ENCODE measurements at regions not wholly inside any gene's neighbourhood (a gene's known extent, or its start where the extent isn't known, plus 50 kb on each side); places are given as distances from the start of the nearest gene placed in this dataset.

DNA sequence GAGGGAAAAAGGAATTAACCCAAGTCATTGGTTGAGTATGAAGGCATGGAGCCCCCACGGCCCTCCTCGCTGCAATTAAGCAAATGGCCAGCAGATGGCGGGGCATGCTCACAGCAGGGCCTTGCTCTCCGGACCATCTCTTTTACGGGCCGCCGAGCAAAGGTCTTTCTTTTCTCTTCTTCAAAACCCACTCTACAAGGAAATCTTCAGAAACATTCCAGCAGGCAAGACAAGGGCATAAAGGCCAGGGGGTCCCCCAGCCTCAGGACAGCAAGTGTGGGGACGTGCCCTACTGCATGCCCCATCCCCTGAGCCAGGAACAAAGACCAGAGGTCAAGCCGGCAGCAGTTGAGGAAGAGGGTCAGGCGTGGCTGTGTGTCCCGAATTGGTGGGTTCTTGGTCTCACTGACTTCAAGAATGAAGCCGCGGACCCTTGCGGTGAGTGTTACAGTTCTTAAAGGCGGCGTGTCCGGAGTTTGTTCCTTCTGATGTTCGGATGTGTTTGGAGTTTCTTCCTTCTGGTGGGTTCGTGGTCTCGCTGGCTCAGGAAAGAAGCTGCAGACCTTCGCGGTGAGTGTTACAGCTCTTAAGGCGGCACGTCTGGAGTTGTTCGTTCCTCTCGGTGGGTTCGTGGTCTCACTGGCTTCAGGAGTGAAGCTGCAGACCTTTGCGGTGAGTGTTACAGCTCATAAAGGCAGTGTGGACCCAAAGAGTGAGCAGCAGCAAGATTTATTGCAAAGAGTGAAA, 59.6 kb upstream of the TOP1 start (continued):
- TF ChIP-seq, protein P1, sequence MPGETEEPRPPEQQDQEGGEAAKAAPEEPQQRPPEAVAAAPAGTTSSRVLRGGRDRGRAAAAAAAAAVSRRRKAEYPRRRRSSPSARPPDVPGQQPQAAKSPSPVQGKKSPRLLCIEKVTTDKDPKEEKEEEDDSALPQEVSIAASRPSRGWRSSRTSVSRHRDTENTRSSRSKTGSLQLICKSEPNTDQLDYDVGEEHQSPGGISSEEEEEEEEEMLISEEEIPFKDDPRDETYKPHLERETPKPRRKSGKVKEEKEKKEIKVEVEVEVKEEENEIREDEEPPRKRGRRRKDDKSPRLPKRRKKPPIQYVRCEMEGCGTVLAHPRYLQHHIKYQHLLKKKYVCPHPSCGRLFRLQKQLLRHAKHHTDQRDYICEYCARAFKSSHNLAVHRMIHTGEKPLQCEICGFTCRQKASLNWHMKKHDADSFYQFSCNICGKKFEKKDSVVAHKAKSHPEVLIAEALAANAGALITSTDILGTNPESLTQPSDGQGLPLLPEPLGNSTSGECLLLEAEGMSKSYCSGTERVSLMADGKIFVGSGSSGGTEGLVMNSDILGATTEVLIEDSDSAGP (CRISPR knock-in tag; IDR thresholded peaks at IDR 0.05; ENCODE audit: borderline replicate concordance): peak; percentile 75
- TF ChIP-seq, protein P2, sequence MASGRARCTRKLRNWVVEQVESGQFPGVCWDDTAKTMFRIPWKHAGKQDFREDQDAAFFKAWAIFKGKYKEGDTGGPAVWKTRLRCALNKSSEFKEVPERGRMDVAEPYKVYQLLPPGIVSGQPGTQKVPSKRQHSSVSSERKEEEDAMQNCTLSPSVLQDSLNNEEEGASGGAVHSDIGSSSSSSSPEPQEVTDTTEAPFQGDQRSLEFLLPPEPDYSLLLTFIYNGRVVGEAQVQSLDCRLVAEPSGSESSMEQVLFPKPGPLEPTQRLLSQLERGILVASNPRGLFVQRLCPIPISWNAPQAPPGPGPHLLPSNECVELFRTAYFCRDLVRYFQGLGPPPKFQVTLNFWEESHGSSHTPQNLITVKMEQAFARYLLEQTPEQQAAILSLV (CRISPR knock-in tag; IDR thresholded peaks at IDR 0.05; ENCODE audit: borderline replicate concordance): peak; percentile 76; the same call in 1 of the 2 replicates
- TF ChIP-seq, protein P3, sequence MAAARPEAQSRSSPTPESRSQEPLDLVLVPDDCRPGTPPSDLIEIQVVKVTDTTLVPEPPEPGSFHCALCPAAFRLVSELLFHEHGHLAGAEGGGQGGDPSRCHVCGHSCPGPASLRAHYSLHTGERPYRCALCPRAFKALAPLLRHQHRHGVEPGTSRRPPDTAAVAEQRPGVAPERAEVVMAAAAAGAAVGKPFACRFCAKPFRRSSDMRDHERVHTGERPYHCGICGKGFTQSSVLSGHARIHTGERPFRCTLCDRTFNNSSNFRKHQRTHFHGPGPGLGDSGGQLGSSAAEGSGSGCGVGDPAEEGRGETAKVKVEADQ (CRISPR knock-in tag; IDR thresholded peaks at IDR 0.05; ENCODE audit: borderline replicate concordance): 0 out of 2 replicates have a peak, but pooled peaks have one; percentile 28
- TF ChIP-seq, protein P4, sequence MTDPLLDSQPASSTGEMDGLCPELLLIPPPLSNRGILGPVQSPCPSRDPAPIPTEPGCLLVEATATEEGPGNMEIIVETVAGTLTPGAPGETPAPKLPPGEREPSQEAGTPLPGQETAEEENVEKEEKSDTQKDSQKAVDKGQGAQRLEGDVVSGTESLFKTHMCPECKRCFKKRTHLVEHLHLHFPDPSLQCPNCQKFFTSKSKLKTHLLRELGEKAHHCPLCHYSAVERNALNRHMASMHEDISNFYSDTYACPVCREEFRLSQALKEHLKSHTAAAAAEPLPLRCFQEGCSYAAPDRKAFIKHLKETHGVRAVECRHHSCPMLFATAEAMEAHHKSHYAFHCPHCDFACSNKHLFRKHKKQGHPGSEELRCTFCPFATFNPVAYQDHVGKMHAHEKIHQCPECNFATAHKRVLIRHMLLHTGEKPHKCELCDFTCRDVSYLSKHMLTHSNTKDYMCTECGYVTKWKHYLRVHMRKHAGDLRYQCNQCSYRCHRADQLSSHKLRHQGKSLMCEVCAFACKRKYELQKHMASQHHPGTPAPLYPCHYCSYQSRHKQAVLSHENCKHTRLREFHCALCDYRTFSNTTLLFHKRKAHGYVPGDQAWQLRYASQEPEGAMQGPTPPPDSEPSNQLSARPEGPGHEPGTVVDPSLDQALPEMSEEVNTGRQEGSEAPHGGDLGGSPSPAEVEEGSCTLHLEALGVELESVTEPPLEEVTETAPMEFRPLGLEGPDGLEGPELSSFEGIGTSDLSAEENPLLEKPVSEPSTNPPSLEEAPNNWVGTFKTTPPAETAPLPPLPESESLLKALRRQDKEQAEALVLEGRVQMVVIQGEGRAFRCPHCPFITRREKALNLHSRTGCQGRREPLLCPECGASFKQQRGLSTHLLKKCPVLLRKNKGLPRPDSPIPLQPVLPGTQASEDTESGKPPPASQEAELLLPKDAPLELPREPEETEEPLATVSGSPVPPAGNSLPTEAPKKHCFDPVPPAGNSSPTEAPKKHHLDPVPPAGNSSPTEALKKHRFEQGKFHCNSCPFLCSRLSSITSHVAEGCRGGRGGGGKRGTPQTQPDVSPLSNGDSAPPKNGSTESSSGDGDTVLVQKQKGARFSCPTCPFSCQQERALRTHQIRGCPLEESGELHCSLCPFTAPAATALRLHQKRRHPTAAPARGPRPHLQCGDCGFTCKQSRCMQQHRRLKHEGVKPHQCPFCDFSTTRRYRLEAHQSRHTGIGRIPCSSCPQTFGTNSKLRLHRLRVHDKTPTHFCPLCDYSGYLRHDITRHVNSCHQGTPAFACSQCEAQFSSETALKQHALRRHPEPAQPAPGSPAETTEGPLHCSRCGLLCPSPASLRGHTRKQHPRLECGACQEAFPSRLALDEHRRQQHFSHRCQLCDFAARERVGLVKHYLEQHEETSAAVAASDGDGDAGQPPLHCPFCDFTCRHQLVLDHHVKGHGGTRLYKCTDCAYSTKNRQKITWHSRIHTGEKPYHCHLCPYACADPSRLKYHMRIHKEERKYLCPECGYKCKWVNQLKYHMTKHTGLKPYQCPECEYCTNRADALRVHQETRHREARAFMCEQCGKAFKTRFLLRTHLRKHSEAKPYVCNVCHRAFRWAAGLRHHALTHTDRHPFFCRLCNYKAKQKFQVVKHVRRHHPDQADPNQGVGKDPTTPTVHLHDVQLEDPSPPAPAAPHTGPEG (CRISPR knock-in tag; IDR thresholded peaks at IDR 0.05): 0 out of 2 replicates have a peak, but pooled peaks have one; percentile 41
- TF ChIP-seq SMAD1 (CRISPR knock-in tag; IDR thresholded peaks at IDR 0.05; ENCODE audit: borderline replicate concordance, low read depth) (peak; percentile 95; the same call in 1 of the 2 replicates), SAP130 (CRISPR knock-in tag; IDR thresholded peaks at IDR 0.05; ENCODE audit: low read depth) (peak; percentile 38; the same call in 1 of the 2 replicates), KDM5B (CRISPR knock-in tag; IDR thresholded peaks at IDR 0.05; ENCODE audit: borderline replicate concordance) (peak; percentile 69; the same call in 1 of the 2 replicates), FOXK1 (CRISPR knock-in tag; IDR thresholded peaks at IDR 0.05; ENCODE audit: borderline replicate concordance, low read depth) (peak; percentile 48; the same call in 1 of the 2 replicates), ZNF547 (CRISPR knock-in tag; IDR thresholded peaks at IDR 0.05) (peak; percentile 66)
- TF ChIP-seq, protein P5, sequence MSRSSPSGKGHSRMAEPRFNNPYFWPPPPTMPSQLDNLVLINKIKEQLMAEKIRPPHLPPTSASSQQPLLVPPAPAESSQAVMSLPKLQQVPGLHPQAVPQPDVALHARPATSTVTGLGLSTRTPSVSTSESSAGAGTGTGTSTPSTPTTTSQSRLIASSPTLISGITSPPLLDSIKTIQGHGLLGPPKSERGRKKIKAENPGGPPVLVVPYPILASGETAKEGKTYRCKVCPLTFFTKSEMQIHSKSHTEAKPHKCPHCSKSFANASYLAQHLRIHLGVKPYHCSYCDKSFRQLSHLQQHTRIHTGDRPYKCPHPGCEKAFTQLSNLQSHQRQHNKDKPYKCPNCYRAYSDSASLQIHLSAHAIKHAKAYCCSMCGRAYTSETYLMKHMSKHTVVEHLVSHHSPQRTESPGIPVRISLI (CRISPR knock-in tag; IDR thresholded peaks at IDR 0.05; ENCODE audit: borderline replicate concordance): 0 out of 2 replicates have a peak, but pooled peaks have one; percentile 31
- TF ChIP-seq, protein P6, sequence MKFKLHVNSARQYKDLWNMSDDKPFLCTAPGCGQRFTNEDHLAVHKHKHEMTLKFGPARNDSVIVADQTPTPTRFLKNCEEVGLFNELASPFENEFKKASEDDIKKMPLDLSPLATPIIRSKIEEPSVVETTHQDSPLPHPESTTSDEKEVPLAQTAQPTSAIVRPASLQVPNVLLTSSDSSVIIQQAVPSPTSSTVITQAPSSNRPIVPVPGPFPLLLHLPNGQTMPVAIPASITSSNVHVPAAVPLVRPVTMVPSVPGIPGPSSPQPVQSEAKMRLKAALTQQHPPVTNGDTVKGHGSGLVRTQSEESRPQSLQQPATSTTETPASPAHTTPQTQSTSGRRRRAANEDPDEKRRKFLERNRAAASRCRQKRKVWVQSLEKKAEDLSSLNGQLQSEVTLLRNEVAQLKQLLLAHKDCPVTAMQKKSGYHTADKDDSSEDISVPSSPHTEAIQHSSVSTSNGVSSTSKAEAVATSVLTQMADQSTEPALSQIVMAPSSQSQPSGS (CRISPR knock-in tag; IDR thresholded peaks at IDR 0.05): 0 out of 2 replicates have a peak, but pooled peaks have one; percentile 36
- TF ChIP-seq, protein P7, sequence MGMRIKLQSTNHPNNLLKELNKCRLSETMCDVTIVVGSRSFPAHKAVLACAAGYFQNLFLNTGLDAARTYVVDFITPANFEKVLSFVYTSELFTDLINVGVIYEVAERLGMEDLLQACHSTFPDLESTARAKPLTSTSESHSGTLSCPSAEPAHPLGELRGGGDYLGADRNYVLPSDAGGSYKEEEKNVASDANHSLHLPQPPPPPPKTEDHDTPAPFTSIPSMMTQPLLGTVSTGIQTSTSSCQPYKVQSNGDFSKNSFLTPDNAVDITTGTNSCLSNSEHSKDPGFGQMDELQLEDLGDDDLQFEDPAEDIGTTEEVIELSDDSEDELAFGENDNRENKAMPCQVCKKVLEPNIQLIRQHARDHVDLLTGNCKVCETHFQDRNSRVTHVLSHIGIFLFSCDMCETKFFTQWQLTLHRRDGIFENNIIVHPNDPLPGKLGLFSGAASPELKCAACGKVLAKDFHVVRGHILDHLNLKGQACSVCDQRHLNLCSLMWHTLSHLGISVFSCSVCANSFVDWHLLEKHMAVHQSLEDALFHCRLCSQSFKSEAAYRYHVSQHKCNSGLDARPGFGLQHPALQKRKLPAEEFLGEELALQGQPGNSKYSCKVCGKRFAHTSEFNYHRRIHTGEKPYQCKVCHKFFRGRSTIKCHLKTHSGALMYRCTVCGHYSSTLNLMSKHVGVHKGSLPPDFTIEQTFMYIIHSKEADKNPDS (CRISPR knock-in tag; IDR thresholded peaks at IDR 0.05): 0 out of 2 replicates have a peak, but pooled peaks have one; percentile 2
